HFFc6 (cell line): ENCODE measurements at regions not wholly inside any gene's neighbourhood (a gene's known extent, or its start where the extent isn't known, plus 50 kb on each side); places are given as distances from the start of the nearest gene placed in this dataset.

ENCODE experiments used
- DNase-seq: peaks from one replicate; pipeline ENCODE4 v3.0.0-alpha.2; 2018
- H3K27ac Mint-ChIP-seq: 2 replicates; pipeline ENCODE4 v1.8.0; 2020; ENCODE audit warnings: mild to moderate bottlenecking, mixed read lengths
- H3K27me3 Mint-ChIP-seq: 2 replicates; pipeline ENCODE4 v1.8.0; 2021; ENCODE audit warnings: mild to moderate bottlenecking, moderate library complexity, mixed read lengths; ENCODE audit not compliant: insufficient read depth
- H3K36me3 Mint-ChIP-seq: 2 replicates; pipeline ENCODE4 v1.8.0; 2021; ENCODE audit warnings: low read depth, mixed read lengths
- H3K4me1 Mint-ChIP-seq: 2 replicates; pipeline ENCODE4 v1.8.0; 2020; ENCODE audit warnings: low read depth, mixed read lengths
- H3K4me3 Mint-ChIP-seq: 2 replicates; pipeline ENCODE4 v1.8.0; 2020; ENCODE audit warnings: mild to moderate bottlenecking, moderate library complexity, mixed read lengths
- H3K9me3 Mint-ChIP-seq: 2 replicates; pipeline ENCODE4 v1.8.0; 2020; ENCODE audit warnings: mild to moderate bottlenecking, mixed read lengths
- TF ChIP-seq, protein P1 (sequence below): fragments of 200-600 bp; sonication (generic); IDR thresholded peaks from 2 replicates; pipeline ENCODE4 v1.5.0; 2021; ENCODE audit warnings: antibody characterized with exemption, mild to moderate bottlenecking

DNA sequence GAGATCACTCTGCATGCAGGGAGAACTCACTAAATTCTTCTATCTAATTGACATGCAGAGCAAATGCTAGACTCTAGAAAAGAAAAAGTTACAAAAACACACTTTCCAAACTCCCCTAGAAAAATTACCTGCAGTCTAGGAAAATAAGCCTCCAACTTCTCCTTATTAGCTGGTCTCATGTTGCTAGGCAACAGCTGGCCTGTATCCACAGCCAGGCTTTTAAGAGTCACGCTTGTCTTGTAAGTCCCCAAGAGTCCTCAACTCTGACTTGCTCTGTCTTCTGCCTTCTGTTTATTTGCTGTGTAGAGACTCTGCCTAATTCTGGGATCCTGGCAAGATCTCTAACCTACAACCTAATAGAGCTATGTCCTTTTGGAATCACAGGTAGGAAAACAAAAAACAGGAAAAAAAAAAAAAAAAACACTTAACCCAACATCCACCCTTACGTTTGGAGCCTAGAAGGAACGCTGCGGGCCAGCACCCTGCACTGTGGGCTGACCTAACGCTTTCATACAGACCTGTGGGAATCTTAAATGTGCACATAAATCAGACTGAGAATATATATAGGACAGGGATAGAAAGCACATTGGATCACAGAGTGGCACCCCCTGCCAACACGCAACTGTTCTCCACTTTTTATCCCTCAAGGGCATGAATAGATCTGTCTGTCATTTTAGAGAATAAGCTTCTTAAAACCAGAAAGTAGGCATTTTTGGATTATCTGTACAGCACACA is 117.0 kb upstream of the PTPRZ1 start:
- no peaks in the 10 kb centered on the region for H3K36me3 Mint-ChIP-seq
- no peak for DNase-seq
- TF ChIP-seq, protein P1, sequence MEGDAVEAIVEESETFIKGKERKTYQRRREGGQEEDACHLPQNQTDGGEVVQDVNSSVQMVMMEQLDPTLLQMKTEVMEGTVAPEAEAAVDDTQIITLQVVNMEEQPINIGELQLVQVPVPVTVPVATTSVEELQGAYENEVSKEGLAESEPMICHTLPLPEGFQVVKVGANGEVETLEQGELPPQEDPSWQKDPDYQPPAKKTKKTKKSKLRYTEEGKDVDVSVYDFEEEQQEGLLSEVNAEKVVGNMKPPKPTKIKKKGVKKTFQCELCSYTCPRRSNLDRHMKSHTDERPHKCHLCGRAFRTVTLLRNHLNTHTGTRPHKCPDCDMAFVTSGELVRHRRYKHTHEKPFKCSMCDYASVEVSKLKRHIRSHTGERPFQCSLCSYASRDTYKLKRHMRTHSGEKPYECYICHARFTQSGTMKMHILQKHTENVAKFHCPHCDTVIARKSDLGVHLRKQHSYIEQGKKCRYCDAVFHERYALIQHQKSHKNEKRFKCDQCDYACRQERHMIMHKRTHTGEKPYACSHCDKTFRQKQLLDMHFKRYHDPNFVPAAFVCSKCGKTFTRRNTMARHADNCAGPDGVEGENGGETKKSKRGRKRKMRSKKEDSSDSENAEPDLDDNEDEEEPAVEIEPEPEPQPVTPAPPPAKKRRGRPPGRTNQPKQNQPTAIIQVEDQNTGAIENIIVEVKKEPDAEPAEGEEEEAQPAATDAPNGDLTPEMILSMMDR: no peak
- no peak overlapping the region for H3K27ac Mint-ChIP-seq
- H3K9me3 Mint-ChIP-seq: no peaks in the 10 kb centered on the region
- no peak overlapping the region for H3K4me3 Mint-ChIP-seq
- H3K4me1 Mint-ChIP-seq: no peaks in the 10 kb centered on the region
- H3K27me3 Mint-ChIP-seq: no peaks in the 10 kb centered on the region; the same call in 1 of the 2 replicates

DNA sequence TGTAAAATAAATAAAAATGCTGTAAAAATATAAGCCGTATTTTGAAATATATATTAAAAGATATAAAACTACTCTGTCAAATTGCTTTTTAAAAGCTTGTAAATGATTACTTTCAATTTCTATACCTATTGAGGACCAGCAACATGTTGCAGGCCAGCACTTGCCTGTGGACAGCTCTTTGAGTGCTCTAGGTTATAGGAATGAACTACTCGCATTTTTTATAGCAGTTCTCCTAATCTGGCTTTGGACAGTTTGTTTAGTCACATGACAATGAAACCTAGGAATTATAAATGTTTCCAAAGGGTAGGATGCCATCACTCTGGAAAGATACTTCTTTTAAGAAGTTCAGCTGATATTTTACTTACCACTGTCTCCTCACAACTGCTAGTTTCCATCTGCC is 117.7 kb upstream of the PTPRZ1 start:
- TF ChIP-seq, protein P1: no peak
- Mint-ChIP-seq H3K36me3 (no peaks in the 10 kb centered on the region), H3K27ac (no peak overlapping the region), H3K27me3 (no peaks in the 10 kb centered on the region; the same call in 1 of the 2 replicates), H3K4me3 (no peak overlapping the region), H3K4me1 (no peaks in the 10 kb centered on the region), H3K9me3 (no peaks in the 10 kb centered on the region)
- no peak for DNase-seq

DNA sequence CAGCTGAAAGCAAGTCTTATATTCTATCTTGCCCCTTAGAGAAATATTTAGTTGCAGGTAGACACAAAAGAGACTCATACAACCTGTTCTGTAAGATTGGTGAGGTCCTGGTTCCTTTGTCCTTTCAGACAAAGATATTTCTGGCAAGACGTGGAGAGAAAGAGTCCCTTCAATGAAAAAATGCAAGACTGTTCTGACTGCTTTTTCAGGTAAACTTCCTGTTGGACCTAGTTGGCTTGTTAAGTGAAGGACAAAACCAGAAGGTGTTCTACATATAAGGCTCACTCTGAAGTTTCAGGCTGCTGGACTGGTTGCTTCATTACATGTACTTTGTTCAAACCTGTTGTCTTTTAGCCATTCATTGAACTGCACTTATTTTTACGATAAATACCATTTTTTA is 119.0 kb upstream of the PTPRZ1 start:
- Mint-ChIP-seq H3K4me3 (no peak overlapping the region), H3K4me1 (no peaks in the 10 kb centered on the region), H3K27me3 (no peaks in the 10 kb centered on the region; the same call in 1 of the 2 replicates), H3K27ac (no peak overlapping the region), H3K9me3 (no peaks in the 10 kb centered on the region), H3K36me3 (no peaks in the 10 kb centered on the region)
- no peak for DNase-seq
- TF ChIP-seq, protein P1: no peak

DNA sequence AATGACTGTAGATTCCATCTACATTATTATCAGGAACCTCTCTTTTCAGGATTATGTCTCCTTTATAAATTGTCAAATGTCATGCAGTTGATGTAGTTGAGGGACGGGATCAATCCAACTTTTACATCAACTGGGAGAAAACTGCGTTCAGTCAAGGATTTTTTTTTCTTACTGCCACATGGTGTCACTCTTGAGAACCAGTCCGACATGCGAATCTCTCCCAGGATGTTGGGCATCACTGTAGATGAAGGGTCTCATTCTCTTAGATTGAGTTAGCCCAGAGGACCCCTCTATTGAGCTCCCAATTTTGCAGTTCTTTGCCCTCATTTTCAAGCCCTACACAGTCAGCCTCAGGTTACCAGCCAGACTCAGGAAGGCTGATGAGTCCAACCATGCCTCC is 120.3 kb upstream of the PTPRZ1 start:
- Mint-ChIP-seq H3K9me3 (no peaks in the 10 kb centered on the region), H3K4me3 (no peak overlapping the region), H3K27ac (no peak overlapping the region), H3K4me1 (no peaks in the 10 kb centered on the region), H3K27me3 (no peaks in the 10 kb centered on the region; the same call in 1 of the 2 replicates), H3K36me3 (no peaks in the 10 kb centered on the region)
- TF ChIP-seq, protein P1: peak; percentile 64
- DNase-seq: no peak

DNA sequence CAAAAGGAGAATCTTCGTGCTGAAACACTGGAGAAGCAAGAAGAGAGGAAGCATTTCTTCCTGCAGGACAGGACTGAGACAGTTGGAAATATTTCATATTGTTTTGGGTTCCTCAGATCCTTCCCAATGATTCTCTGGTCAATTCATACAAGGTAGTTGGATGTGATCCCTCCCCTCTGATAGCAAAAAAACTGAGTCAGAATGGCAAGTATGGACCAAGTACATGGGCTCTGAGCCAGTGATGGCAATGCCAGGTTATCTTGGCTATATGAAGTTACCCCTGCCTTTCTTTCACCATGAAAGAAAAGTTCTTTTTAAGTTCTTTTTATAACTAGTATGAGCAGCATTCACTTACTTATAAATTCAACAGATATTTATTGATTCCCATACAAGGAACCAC is 124.4 kb upstream of the PTPRZ1 start:
- Mint-ChIP-seq H3K9me3 (no peaks in the 10 kb centered on the region), H3K4me1 (no peaks in the 10 kb centered on the region), H3K36me3 (no peaks in the 10 kb centered on the region), H3K27ac (no peak overlapping the region), H3K4me3 (no peak overlapping the region), H3K27me3 (no peaks in the 10 kb centered on the region; the same call in 1 of the 2 replicates)
- TF ChIP-seq, protein P1: no peak
- DNase-seq: no peak
